Gastroesophageal sphincter (tissue), 4 donors: ENCODE measurements at regions not wholly inside any gene's neighbourhood (a gene's known extent, or its start where the extent isn't known, plus 50 kb on each side); places are given as distances from the start of the nearest gene placed in this dataset.
"Not testable (repeated sequence)": the region's sequence is repeated elsewhere in the genome, so short reads cannot be mapped to it uniquely, and the experiment has no call there.

Experiments
- ATAC-seq: fragments of 150-250 bp; one replicate; pipeline ENCODE4 v1.9.1; 2016; ENCODE audit warnings: mild to moderate bottlenecking, moderate library complexity
- H3K27ac ChIP-seq, 4 donors: fragments of 200-600 bp; sonication (generic) in 3 of 4; 1 replicate in 3 of 4; 2 replicates in 1 of 4; pipeline ENCODE4 v1.5.1; 2016 to 2019
- H3K27me3 ChIP-seq: fragments of 200-600 bp; sonication (generic); one replicate; pipeline ENCODE4 v1.5.1; 2019
- H3K36me3 ChIP-seq, 2 donors: fragments of 200-600 bp; sonication (generic); one replicate each; pipeline ENCODE4 v1.5.1; 2019; ENCODE audit warnings: control low read depth in 1 of 2
- H3K4me1 ChIP-seq, 3 donors: fragments of 200-600 bp; sonication (generic); 1 replicate in 2 of 3; 2 replicates in 1 of 3; pipeline ENCODE4 v1.5.1; 2016 to 2019; ENCODE audit warnings: control low read depth in 2 of 3
- H3K4me3 ChIP-seq, 2 donors: fragments of 200-600 bp; sonication (generic); one replicate each; pipeline ENCODE4 v1.5.1; 2019; ENCODE audit warnings: mild to moderate bottlenecking in 1 of 2, moderate library complexity in 1 of 2
- H3K9me3 ChIP-seq, 3 donors: fragments of 200-600 bp; sonication (generic); one replicate each; pipeline ENCODE4 v1.5.1; 2017 to 2019; ENCODE audit warnings: control low read depth in 2 of 3
- CTCF ChIP-seq, 4 experiments: fragments of 200-600 bp in 2 of 4; fragments of 450-650 bp in 2 of 4; sonication (generic) in 1 of 4; IDR thresholded peaks; one replicate each; pipeline ENCODE4 v1.5.1; 2017 to 2019; ENCODE audit warnings: antibody characterized with exemption in 4 of 4, mild to moderate bottlenecking in 2 of 4, moderate library complexity in 2 of 4
- EP300 ChIP-seq: sonication (generic); formaldehyde crosslinking; IDR thresholded peaks from one replicate; pipeline ENCODE4 v1.6.1; 2017; ENCODE audit warnings: antibody characterized with exemption, mild to moderate bottlenecking
- POLR2A ChIP-seq, 2 donors: fragments of 450-650 bp; IDR thresholded peaks; one replicate each; pipeline ENCODE4 v1.6.1; 2017; ENCODE audit warnings: antibody characterized with exemption in 2 of 2, mild to moderate bottlenecking in 2 of 2, moderate library complexity in 1 of 2
- POLR2AphosphoS5 ChIP-seq: sonication (generic); formaldehyde crosslinking; IDR thresholded peaks from one replicate; pipeline ENCODE4 v1.6.1; 2017; ENCODE audit warnings: antibody characterized with exemption
- WGBS, 2 donors: methylation state at CpG; one replicate each; pipeline ENCODE4 v1.1.5; 2018; ENCODE audit warnings: low coverage in 1 of 2; 5-methylcytosine and 5-hydroxymethylcytosine counted together

GRCh38 chr12:131199221-131199620 is 245.5 kb downstream of the ADGRD1 start:
- Histone ChIP-seq H3K4me1 (no peaks in the 10 kb centered on the region), H3K27me3 (peaks cover 8% of the 10 kb centered on the region), H3K27ac (no peak overlapping the region), H3K9me3 (peaks cover 0 to 8% (median 0%) of the 10 kb centered on the region in 3 donors), H3K36me3 (no peaks in the 10 kb centered on the region), H3K4me3 (no peak overlapping the region)
- ATAC-seq: no peak
- 71 to 73% methylated on average over 2 to 3 of the region's 3 CpGs for WGBS, 2 donors
- TF ChIP-seq EP300 (no peak), POLR2AphosphoS5 (no peak), CTCF (IDR thresholded peaks at IDR 0.05) (no peak), POLR2A (IDR thresholded peaks at IDR 0.05) (no peak)

- ATAC-seq, H3K9me3 ChIP-seq, H3K4me1 ChIP-seq, H3K4me3 ChIP-seq, H3K36me3 ChIP-seq, H3K27ac ChIP-seq: not testable (repeated sequence)
- no CpG with 5 or more reads among the region's 20 CpGs for WGBS, 2 donors
- H3K27me3 ChIP-seq: peaks cover 22% of the 10 kb centered on the region
Observed at GRCh38 chr12:131201912-131202311, 248.2 kb downstream of the ADGRD1 start.

GRCh38 chr12:131202592-131203378 is 249.1 kb downstream of the ADGRD1 start:
- Histone ChIP-seq H3K36me3 (no peaks in the 10 kb centered on the region), H3K4me1 (no peaks in the 10 kb centered on the region), H3K4me3 (no peak overlapping the region), H3K27me3 (peaks cover 22% of the 10 kb centered on the region), H3K9me3 (peaks cover 0 to 8% (median 0%) of the 10 kb centered on the region in 3 donors), H3K27ac (no peak overlapping the region)
- no peak for ATAC-seq
- 81 to 87% methylated on average over 13 to 21 of the region's 40 CpGs for WGBS, 2 donors
- no peak for TF ChIP-seq POLR2AphosphoS5
- TF ChIP-seq POLR2A (IDR thresholded peaks at IDR 0.05): no peak
- no peak for TF ChIP-seq CTCF (IDR thresholded peaks at IDR 0.05)
- no peak for TF ChIP-seq EP300

GRCh38 chr12:131203666-131204415 is 250.1 kb downstream of the ADGRD1 start:
- ATAC-seq: no peak
- Histone ChIP-seq H3K9me3 (no peaks in the 10 kb centered on the region), H3K4me1 (no peaks in the 10 kb centered on the region), H3K27me3 (peaks cover 28% of the 10 kb centered on the region), H3K27ac (no peak overlapping the region), H3K36me3 (no peaks in the 10 kb centered on the region), H3K4me3 (no peak overlapping the region)
- TF ChIP-seq POLR2A (IDR thresholded peaks at IDR 0.05) (no peak), POLR2AphosphoS5 (no peak)
- WGBS, 2 donors: 78% methylated on average over 12 of the region's 25 CpGs; no CpG with 5 or more reads in 1 of the 2 donors

- Histone ChIP-seq H3K27me3 (peaks cover 37% of the 10 kb centered on the region), H3K36me3 (no peaks in the 10 kb centered on the region), H3K4me3 (no peak overlapping the region), H3K27ac (no peak overlapping the region), H3K4me1 (no peaks in the 10 kb centered on the region), H3K9me3 (no peaks in the 10 kb centered on the region)
- ATAC-seq: no peak
- no peak for TF ChIP-seq POLR2AphosphoS5
- no peak for TF ChIP-seq POLR2A (IDR thresholded peaks at IDR 0.05)
- TF ChIP-seq EP300: no peak
- no peak for TF ChIP-seq CTCF (IDR thresholded peaks at IDR 0.05)
- WGBS, 2 donors: no CpG with 5 or more reads among the region's 17 CpGs
Observed at GRCh38 chr12:131204416-131205274, 250.9 kb downstream of the ADGRD1 start.

GRCh38 chr12:131205275-131205933 is 251.7 kb downstream of the ADGRD1 start:
- ATAC-seq, H3K27ac ChIP-seq, H3K4me1 ChIP-seq, H3K4me3 ChIP-seq, H3K9me3 ChIP-seq, H3K36me3 ChIP-seq: not testable (repeated sequence)
- 75 to 84% methylated on average over 6 to 8 of the region's 23 CpGs for WGBS, 2 donors
- peaks cover 43% of the 10 kb centered on the region for H3K27me3 ChIP-seq

- not testable (repeated sequence) for H3K36me3 ChIP-seq, H3K27ac ChIP-seq, H3K9me3 ChIP-seq, ATAC-seq, H3K4me3 ChIP-seq, H3K4me1 ChIP-seq
- 100% methylated on average over 1 of the region's 19 CpGs; no CpG with 5 or more reads in 1 of the 2 donors for WGBS, 2 donors
- peaks cover 46% of the 10 kb centered on the region for H3K27me3 ChIP-seq
Observed at GRCh38 chr12:131206630-131207299, 253.1 kb downstream of the ADGRD1 start.

GRCh38 chr12:131207300-131207660 is 253.6 kb downstream of the ADGRD1 start:
- ATAC-seq, H3K4me1 ChIP-seq, H3K4me3 ChIP-seq, H3K9me3 ChIP-seq, H3K36me3 ChIP-seq, H3K27ac ChIP-seq: not testable (repeated sequence)
- H3K27me3 ChIP-seq: peaks cover 46% of the 10 kb centered on the region
- WGBS, 2 donors: no CpG with 5 or more reads among the region's 12 CpGs
